Astrocyte of the spinal cord (primary cell): ENCODE measurements at regions not wholly inside any gene's neighbourhood (a gene's known extent, or its start where the extent isn't known, plus 50 kb on each side); places are given as distances from the start of the nearest gene placed in this dataset.

Source experiments
- DNase-seq: peaks from one replicate; pipeline ENCODE4 v3.0.0; 2011; ENCODE audit warnings: low read depth, low spot score
- H3K4me3 ChIP-seq: 2 replicates; pipeline ENCODE4 v1.5.1; 2011; ENCODE audit warnings: low read depth, mild to moderate bottlenecking, low read length, moderate library complexity
- in situ Hi-C: cut with HindIII; loops from 2 replicates; pipeline ENCODE4 v1.10.0; 2017; ENCODE audit warnings: low sequenced_read_pairs
- TF ChIP-seq, protein P1 (sequence below): IDR thresholded peaks from 2 replicates; pipeline ENCODE4 v1.5.1; 2012; ENCODE audit warnings: low read depth, mild to moderate bottlenecking, low read length, inconsistent platforms

DNA sequence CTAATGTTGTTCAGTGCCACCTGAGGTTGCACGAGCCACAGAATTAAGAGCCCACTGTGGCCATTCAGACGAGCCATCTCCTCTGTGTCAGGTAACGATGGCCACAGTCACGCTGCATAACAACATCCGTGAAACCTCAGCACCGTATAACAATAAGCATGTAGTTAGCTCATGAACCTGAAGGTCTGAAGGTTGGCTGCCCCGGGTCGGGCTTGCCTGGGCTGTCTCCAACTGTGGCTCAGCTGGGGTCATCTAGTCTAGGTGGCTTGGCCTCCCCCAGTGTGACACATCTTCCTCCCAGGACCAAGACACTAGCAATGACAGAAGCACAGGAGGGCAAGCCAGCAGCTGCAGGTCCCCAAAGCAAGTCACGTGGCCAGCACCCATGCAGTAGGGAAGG, 258.0 kb downstream of the GLI2 start:
- TF ChIP-seq, protein P1, sequence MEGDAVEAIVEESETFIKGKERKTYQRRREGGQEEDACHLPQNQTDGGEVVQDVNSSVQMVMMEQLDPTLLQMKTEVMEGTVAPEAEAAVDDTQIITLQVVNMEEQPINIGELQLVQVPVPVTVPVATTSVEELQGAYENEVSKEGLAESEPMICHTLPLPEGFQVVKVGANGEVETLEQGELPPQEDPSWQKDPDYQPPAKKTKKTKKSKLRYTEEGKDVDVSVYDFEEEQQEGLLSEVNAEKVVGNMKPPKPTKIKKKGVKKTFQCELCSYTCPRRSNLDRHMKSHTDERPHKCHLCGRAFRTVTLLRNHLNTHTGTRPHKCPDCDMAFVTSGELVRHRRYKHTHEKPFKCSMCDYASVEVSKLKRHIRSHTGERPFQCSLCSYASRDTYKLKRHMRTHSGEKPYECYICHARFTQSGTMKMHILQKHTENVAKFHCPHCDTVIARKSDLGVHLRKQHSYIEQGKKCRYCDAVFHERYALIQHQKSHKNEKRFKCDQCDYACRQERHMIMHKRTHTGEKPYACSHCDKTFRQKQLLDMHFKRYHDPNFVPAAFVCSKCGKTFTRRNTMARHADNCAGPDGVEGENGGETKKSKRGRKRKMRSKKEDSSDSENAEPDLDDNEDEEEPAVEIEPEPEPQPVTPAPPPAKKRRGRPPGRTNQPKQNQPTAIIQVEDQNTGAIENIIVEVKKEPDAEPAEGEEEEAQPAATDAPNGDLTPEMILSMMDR, result no peak
- DNase-seq, result no peak
- no peak overlapping the region for H3K4me3 ChIP-seq
- in situ Hi-C loops, result no loop called here

DNA sequence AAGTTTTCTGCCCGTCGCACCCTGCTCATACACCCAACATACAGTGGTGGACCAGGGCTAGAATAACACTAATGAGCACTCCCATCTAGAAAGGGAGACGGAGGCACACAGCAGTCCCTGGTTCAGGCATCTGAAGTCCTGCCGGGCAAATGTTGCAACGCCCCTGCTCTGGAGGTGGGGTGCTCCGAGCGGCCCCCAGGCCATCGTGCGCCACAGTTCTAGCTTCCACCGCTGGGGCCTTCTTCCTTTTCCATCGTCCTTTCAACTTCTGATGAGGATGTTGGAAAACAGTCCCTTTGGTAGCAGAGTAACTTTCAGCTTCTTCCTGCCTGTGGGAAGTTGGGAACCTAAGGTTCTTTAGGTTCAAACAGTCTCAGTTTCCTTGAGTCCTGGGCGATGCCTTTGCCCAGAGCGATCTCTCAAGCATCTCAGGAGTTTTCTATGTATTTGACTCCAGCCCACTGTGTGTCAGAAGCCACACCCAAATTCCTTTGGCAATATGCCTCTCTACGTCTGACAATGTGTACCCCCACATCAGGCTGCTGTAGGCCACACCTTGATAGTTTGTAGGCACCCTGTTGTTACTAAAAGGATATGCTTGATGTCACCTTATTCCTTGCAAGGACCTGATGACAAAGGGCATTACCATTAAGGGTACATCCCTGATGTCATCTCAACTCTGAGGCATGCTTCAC, 258.8 kb downstream of the GLI2 start:
- in situ Hi-C loops, result no loop called here

DNA sequence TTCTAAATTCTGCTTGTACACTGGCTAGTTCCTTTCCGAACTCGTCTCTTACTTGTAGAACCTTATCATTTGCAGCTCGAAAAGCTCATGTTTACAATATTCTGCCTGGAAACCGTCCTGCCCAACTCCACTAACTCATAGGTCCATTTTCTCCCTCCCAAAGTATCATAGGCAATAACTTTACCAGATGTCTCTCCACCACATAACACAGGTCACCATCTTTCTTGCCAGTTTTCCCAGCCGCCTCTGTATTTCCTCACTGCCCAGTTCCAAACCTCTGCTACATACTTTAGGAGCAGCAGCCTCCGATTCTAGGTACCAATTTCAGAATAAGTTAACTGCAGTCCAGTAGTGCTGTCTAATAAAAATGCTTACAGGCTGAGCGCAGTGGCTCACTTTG, 259.5 kb downstream of the GLI2 start:
- in situ Hi-C loops, result no loop called here
- TF ChIP-seq, protein P1, result no peak
- no peak overlapping the region for H3K4me3 ChIP-seq
- no peak for DNase-seq

More for the DNA sequence above, 258.8 kb downstream of the GLI2 start:
- TF ChIP-seq, protein P1, result no peak
- no peak for DNase-seq
- H3K4me3 ChIP-seq, result no peak overlapping the region

DNA sequence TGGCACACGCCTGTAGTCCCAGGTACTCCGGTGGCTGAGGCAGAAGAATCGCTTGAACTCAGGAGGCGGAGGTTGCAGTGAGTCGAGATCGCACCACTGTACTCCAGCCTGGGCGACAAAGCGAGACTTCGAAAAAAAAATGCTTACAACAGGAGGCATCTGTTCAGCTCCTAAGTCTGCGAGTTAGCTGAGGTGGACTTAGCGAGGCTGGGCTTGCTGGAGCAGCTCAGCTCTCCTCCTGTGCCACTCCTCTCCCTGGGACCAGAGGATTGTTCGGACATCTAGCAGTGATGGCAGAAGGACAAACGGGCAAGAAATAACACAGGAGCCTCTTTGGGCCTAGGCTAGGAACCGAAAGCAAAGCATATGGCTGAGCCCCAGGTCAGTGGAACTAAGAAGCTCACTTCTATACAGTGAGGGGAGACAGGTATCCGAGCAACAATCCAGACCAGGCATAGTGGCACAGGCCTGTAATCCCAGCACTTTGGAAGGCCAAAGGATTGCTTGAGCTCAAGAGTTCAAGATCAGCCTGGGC, 260.1 kb downstream of the GLI2 start:
- TF ChIP-seq, protein P1, result no peak
- no peak overlapping the region for H3K4me3 ChIP-seq
- no peak for DNase-seq
- in situ Hi-C loops, result no loop called here

DNA sequence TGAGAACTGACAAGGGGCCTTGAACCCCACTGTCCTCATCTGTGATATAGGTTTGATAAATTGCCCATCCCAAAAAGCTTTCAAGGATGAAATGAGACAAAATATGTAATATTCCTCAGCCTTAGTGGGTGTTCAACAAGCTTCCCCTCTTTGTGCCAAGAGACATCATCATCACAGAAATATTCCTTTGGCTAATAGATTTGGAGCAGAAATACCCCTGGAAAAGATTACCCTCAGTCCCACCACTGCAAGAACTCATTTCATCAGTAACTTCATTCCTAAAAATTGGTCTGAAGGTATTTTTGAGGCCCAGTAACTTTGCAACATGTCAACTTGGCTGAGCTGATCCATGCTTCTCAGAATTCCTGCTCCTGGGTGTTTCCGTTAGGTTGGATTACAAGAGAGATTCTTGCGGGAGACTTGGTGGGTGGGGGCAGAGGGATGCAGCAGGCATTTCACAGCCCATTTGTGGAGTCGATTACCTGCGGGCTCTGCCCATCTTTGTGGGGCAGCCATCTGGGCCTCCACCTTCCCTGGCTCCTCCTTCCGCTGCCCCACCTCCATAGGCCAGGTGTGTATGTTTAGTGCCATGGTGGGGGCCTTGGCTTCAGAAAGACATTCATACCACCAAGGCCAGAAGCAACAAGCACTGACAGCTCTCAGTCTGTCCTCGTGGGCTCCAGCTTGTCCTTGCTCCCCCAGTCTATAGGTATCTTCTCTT, 263.9 kb downstream of the GLI2 start:
- no peak for DNase-seq
- H3K4me3 ChIP-seq, result no peak overlapping the region
- TF ChIP-seq, protein P1, result no peak
- in situ Hi-C loops, result no loop called here

DNA sequence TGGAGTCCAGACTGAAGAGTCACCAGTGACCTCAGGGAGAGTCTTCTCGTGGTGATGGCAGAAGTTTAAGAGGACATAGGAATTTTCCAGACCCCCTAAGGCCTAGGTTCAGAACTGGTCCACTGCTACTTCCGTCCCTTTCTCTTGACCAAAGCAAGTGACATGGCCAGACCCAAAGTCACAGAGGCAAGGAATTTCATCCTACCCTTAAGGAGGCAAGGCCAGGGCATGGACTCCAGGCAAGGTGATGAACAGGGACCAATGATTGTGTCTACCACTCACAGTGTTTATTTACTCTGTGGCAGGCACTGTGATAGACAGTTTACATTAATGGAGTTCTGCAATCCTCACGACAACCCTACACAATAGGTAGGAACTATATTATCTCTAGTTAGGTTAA, 265.1 kb downstream of the GLI2 start:
- in situ Hi-C loops, result no loop called here
- no peak for DNase-seq
- TF ChIP-seq, protein P1, result no peak
- no peak overlapping the region for H3K4me3 ChIP-seq
